ENCODE measurements at regions not wholly inside any gene's neighbourhood (a gene's known extent, or its start where the extent isn't known, plus 50 kb on each side); places are given as distances from the start of the nearest gene placed in this dataset.

GRCh38 chr11:131129474-131129873 lies 213.2 kb upstream of the SNX19 start:
- TF ChIP-seq CTCF (IDR thresholded peaks at IDR 0.05; ENCODE audit: low read depth, low read length) (no peak), EZH2phosphoT487 (IDR thresholded peaks at IDR 0.05; ENCODE audit: low read depth) (no peak)

Data from OCI-LY3 (cell line).